ENCODE measurements at regions not wholly inside any gene's neighbourhood (a gene's known extent, or its start where the extent isn't known, plus 50 kb on each side); places are given as distances from the start of the nearest gene placed in this dataset.

GRCh38 chr9:113807173-113808061 lies 68.7 kb upstream of the ZNF618 start:
- peak; percentile 93 for TF ChIP-seq CTCF (IDR thresholded peaks at IDR 0.05; ENCODE audit: low read length)
- no peak for TF ChIP-seq EZH2 (optimal IDR thresholded peaks at IDR 0.05; ENCODE audit: low read depth, low read length)
- TF ChIP-seq EZH2phosphoT487 (IDR thresholded peaks at IDR 0.05; ENCODE audit: low read length) = no peak

Data from MM.1S (cell line).